ENCODE measurements at regions not wholly inside any gene's neighbourhood (a gene's known extent, or its start where the extent isn't known, plus 50 kb on each side); places are given as distances from the start of the nearest gene placed in this dataset.

- DNase-seq (ENCODE audit: low read depth in 1 of 2, low spot score in 1 of 2): no peak
These were observed 92.2 kb downstream of the UNC5CL start for GRCh38 chr6:40946738-40947301.

- DNase-seq (ENCODE audit: low read depth in 1 of 2, low spot score in 1 of 2): no peak
These were observed 101.5 kb downstream of the UNC5CL start for GRCh38 chr6:40937491-40937890.

- DNase-seq (ENCODE audit: low read depth in 1 of 2, low spot score in 1 of 2): no peak
These were observed 102.2 kb downstream of the UNC5CL start for GRCh38 chr6:40936818-40937251.

- no peak for DNase-seq (ENCODE audit: low read depth in 1 of 2, low spot score in 1 of 2)
These were observed 105.2 kb downstream of the UNC5CL start for GRCh38 chr6:40933864-40934263.

GRCh38 chr6:40932953-40933352 is 106.1 kb downstream of the UNC5CL start:
- no peak for DNase-seq (ENCODE audit: low read depth in 1 of 2, low spot score in 1 of 2)

- no peak for DNase-seq (ENCODE audit: low read depth in 1 of 2, low spot score in 1 of 2)
These were observed 106.7 kb downstream of the UNC5CL start for GRCh38 chr6:40932366-40932765.

- no peak for DNase-seq (ENCODE audit: low read depth in 1 of 2, low spot score in 1 of 2)
These were observed 107.1 kb downstream of the UNC5CL start for GRCh38 chr6:40931931-40932330.

- DNase-seq (ENCODE audit: low read depth in 1 of 2, low spot score in 1 of 2): no peak
These were observed 108.5 kb downstream of the UNC5CL start for GRCh38 chr6:40930555-40930954.

- no peak for DNase-seq (ENCODE audit: low read depth in 1 of 2, low spot score in 1 of 2)
These were observed 109.0 kb downstream of the UNC5CL start for GRCh38 chr6:40930045-40930444.

GRCh38 chr6:40929176-40929575 is 109.8 kb downstream of the UNC5CL start:
- DNase-seq (ENCODE audit: low read depth in 1 of 2, low spot score in 1 of 2): no peak

- DNase-seq (ENCODE audit: low read depth in 1 of 2, low spot score in 1 of 2): no peak
These were observed 110.3 kb downstream of the UNC5CL start for GRCh38 chr6:40928763-40929162.

GRCh38 chr6:40928307-40928706 is 110.7 kb downstream of the UNC5CL start:
- no peak for DNase-seq (ENCODE audit: low read depth in 1 of 2, low spot score in 1 of 2)

- no peak for DNase-seq (ENCODE audit: low read depth in 1 of 2, low spot score in 1 of 2)
These were observed 113.7 kb downstream of the UNC5CL start for GRCh38 chr6:40925341-40925740.

- no peak for DNase-seq (ENCODE audit: low read depth in 1 of 2, low spot score in 1 of 2)
These were observed 114.2 kb downstream of the UNC5CL start for GRCh38 chr6:40924839-40925238.

- no peak for DNase-seq (ENCODE audit: low read depth in 1 of 2, low spot score in 1 of 2)
These were observed 115.1 kb downstream of the UNC5CL start for GRCh38 chr6:40923880-40924279.

- no peak for DNase-seq (ENCODE audit: low read depth in 1 of 2, low spot score in 1 of 2)
These were observed 115.7 kb downstream of the UNC5CL start for GRCh38 chr6:40923326-40923725.

- no peak for DNase-seq (ENCODE audit: low read depth in 1 of 2, low spot score in 1 of 2)
These were observed 116.7 kb downstream of the UNC5CL start for GRCh38 chr6:40922281-40922680.

GRCh38 chr6:40918040-40918651 is 120.9 kb downstream of the UNC5CL start:
- DNase-seq (ENCODE audit: low read depth in 1 of 2, low spot score in 1 of 2): no peak

GRCh38 chr6:40917603-40918002 is 121.4 kb downstream of the UNC5CL start:
- DNase-seq (ENCODE audit: low read depth in 1 of 2, low spot score in 1 of 2): no peak

GRCh38 chr6:40916845-40917244 is 122.2 kb downstream of the UNC5CL start:
- DNase-seq (ENCODE audit: low read depth in 1 of 2, low spot score in 1 of 2): no peak

- no peak for DNase-seq (ENCODE audit: low read depth in 1 of 2, low spot score in 1 of 2)
These were observed 123.9 kb downstream of the UNC5CL start for GRCh38 chr6:40915165-40915564.

- DNase-seq (ENCODE audit: low read depth in 1 of 2, low spot score in 1 of 2): no peak
These were observed 125.0 kb downstream of the UNC5CL start for GRCh38 chr6:40914005-40914404.

Data from activated CD4-positive, alpha-beta T cell treated with anti-CD3 and anti-CD28 coated beads, Interleukin-2, amount 50 U/mL, for 24 hours (primary cell).